ENCODE measurements at regions not wholly inside any gene's neighbourhood (a gene's known extent, or its start where the extent isn't known, plus 50 kb on each side); places are given as distances from the start of the nearest gene placed in this dataset.

GRCh38 chr2:57448816-57449215 lies 597.8 kb upstream of the VRK2 start:
- in situ Hi-C loops (cut with HindIII; ENCODE audit: low pct_ligation_motif_present, low sequenced_read_pairs) = no loop called here
- TF ChIP-seq CTCF (IDR thresholded peaks at IDR 0.05; ENCODE audit: low read depth, low read length, missing control alignments) = no peak
- H3K27ac ChIP-seq = no peak overlapping the region
- no peak for DNase-seq
- no peak overlapping the region for H3K4me3 ChIP-seq (ENCODE audit: low read depth, low read length)
- no peaks in the 10 kb centered on the region for H3K36me3 ChIP-seq (replicated peaks)
- no peaks in the 10 kb centered on the region for H3K27me3 ChIP-seq (replicated peaks)

- TF ChIP-seq CTCF (IDR thresholded peaks at IDR 0.05; ENCODE audit: low read depth, low read length, missing control alignments) = no peak
- Histone ChIP-seq H3K27ac (no peak overlapping the region), H3K36me3 (replicated peaks) (no peaks in the 10 kb centered on the region), H3K27me3 (replicated peaks) (no peaks in the 10 kb centered on the region), H3K4me3 (ENCODE audit: low read depth, low read length) (no peak overlapping the region)
- in situ Hi-C loops (cut with HindIII; ENCODE audit: low pct_ligation_motif_present, low sequenced_read_pairs) = no loop called here
- peak; percentile 12 for DNase-seq
Observed at GRCh38 chr2:57450170-57450569, 596.4 kb upstream of the VRK2 start.

GRCh38 chr2:57452634-57453033 lies 594.0 kb upstream of the VRK2 start:
- DNase-seq = no peak
- in situ Hi-C loops (cut with HindIII; ENCODE audit: low pct_ligation_motif_present, low sequenced_read_pairs) = no loop called here
- no peak for TF ChIP-seq CTCF (IDR thresholded peaks at IDR 0.05; ENCODE audit: low read depth, low read length, missing control alignments)
- Histone ChIP-seq H3K27ac (no peak overlapping the region), H3K27me3 (replicated peaks) (no peaks in the 10 kb centered on the region), H3K36me3 (replicated peaks) (no peaks in the 10 kb centered on the region), H3K4me3 (ENCODE audit: low read depth, low read length) (no peak overlapping the region)

DNA sequence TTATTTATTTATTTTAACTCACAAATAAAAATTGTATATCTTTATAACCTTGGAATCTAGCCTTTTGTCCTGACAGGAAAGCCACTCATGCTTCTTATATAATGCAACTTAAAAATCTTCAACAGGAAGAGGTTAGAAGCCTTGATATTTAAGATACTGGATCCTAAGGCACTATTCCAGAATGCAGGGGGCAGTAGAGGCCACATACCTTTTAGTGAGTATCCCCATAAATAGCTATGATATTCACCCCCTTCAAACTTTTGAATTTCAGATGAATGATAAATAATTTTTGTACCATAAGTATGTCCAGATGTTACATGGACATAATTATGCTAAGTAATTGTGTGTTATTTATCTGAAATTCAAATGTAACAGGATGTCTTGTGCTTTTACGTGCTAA lies 592.7 kb upstream of the VRK2 start:
- Histone ChIP-seq H3K27me3 (replicated peaks) (no peaks in the 10 kb centered on the region), H3K4me3 (ENCODE audit: low read depth, low read length) (no peak overlapping the region), H3K36me3 (replicated peaks) (no peaks in the 10 kb centered on the region), H3K27ac (no peak overlapping the region)
- DNase-seq = no peak
- peak; percentile 33 for TF ChIP-seq CTCF (IDR thresholded peaks at IDR 0.05; ENCODE audit: low read depth, low read length, missing control alignments)
- in situ Hi-C loops (cut with HindIII; ENCODE audit: low pct_ligation_motif_present, low sequenced_read_pairs) = no loop called here

GRCh38 chr2:57460396-57461276 lies 586.0 kb upstream of the VRK2 start:
- Histone ChIP-seq H3K4me3 (ENCODE audit: low read depth, low read length) (no peak overlapping the region), H3K36me3 (replicated peaks) (no peaks in the 10 kb centered on the region), H3K27me3 (replicated peaks) (no peaks in the 10 kb centered on the region), H3K27ac (no peak overlapping the region)
- TF ChIP-seq CTCF (IDR thresholded peaks at IDR 0.05; ENCODE audit: low read depth, low read length, missing control alignments) = no peak
- DNase-seq = no peak
- in situ Hi-C loops (cut with HindIII; ENCODE audit: low pct_ligation_motif_present, low sequenced_read_pairs) = no loop called here

DNA sequence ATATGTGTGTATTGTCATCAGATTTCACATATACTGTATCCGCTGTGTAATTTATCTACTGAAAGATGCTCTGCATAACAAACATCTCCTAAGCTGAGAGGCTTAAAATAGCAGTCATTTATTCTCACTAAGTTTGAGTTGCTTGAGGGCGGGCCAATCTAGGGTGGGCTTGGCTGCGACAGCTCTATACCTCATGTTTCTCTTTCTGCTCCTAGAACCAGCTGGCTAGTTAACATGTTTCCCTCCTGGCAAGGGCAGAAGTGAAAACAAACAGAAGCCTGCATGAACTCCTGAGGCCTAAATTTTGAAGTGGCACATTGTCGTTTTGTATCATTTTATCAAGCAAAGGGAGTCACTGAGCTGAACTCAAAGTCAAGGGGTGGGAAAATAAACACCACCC lies 585.0 kb upstream of the VRK2 start:
- DNase-seq = no peak
- no peak overlapping the region for H3K4me3 ChIP-seq (ENCODE audit: low read depth, low read length)
- no peak for TF ChIP-seq CTCF (IDR thresholded peaks at IDR 0.05; ENCODE audit: low read depth, low read length, missing control alignments)
- no peak overlapping the region for H3K27ac ChIP-seq
- no peaks in the 10 kb centered on the region for H3K27me3 ChIP-seq (replicated peaks)
- in situ Hi-C loops (cut with HindIII; ENCODE audit: low pct_ligation_motif_present, low sequenced_read_pairs) = no loop called here
- H3K36me3 ChIP-seq (replicated peaks) = no peaks in the 10 kb centered on the region
